Liver (tissue), 8 donors: ENCODE measurements at regions not wholly inside any gene's neighbourhood (a gene's known extent, or its start where the extent isn't known, plus 50 kb on each side); places are given as distances from the start of the nearest gene placed in this dataset.

Experiments used
- DNase-seq: peaks from one replicate; pipeline ENCODE4 v3.0.0-alpha.2; 2017; ENCODE audit warnings: low spot score
- H3K27ac ChIP-seq, 2 donors: one replicate each; pipeline ENCODE4 v1.7.0; 2013; ENCODE audit warnings: inconsistent platforms in 2 of 2, low read length in 2 of 2, control low read depth in 1 of 2, low read depth in 1 of 2, mild to moderate bottlenecking in 1 of 2
- H3K27me3 ChIP-seq, 4 donors: one replicate each; pipeline versions ENCODE4 v1.6.1 to v1.7.0; 2013; ENCODE audit warnings: low read length in 3 of 4, inconsistent platforms in 1 of 4, mild to moderate bottlenecking in 1 of 4, moderate library complexity in 1 of 4; ENCODE audit not compliant: control insufficient read depth in 4 of 4, insufficient read depth in 4 of 4
- H3K36me3 ChIP-seq, 4 donors: one replicate each; pipeline versions ENCODE4 v1.6.1 to v1.7.0; 2013; ENCODE audit warnings: low read length in 3 of 4, mild to moderate bottlenecking in 3 of 4, low read depth in 1 of 4, moderate library complexity in 1 of 4; ENCODE audit not compliant: control insufficient read depth in 4 of 4, insufficient read depth in 3 of 4
- H3K4me1 ChIP-seq, 4 donors: one replicate each; pipeline versions ENCODE4 v1.6.1 to v1.7.0; 2013; ENCODE audit warnings: low read length in 3 of 4, mild to moderate bottlenecking in 3 of 4, moderate library complexity in 1 of 4; ENCODE audit not compliant: control insufficient read depth in 4 of 4, insufficient read depth in 4 of 4
- H3K4me3 ChIP-seq, 3 donors: one replicate each; pipeline versions ENCODE4 v1.6.1 to v1.7.0; 2013; ENCODE audit warnings: low read length in 3 of 3, control low read depth in 1 of 3, low read depth in 1 of 3, mild to moderate bottlenecking in 1 of 3
- H3K9ac ChIP-seq, 2 donors: one replicate each; pipeline ENCODE4 v1.7.0; 2013; ENCODE audit warnings: low read length in 2 of 2, mild to moderate bottlenecking in 2 of 2, moderate library complexity in 2 of 2, control low read depth in 1 of 2, low read depth in 1 of 2
- H3K9me3 ChIP-seq, 4 donors: one replicate each; pipeline versions ENCODE4 v1.6.1 to v1.7.0; 2013; ENCODE audit warnings: low read length in 3 of 4; ENCODE audit not compliant: control insufficient read depth in 4 of 4
- ATF3 ChIP-seq: IDR thresholded peaks from 2 replicates; pipeline ENCODE4 v1.6.1; 2016; ENCODE audit warnings: antibody characterized with exemption
- CTCF ChIP-seq: fragments of 150-350 bp; IDR thresholded peaks from 2 replicates; pipeline ENCODE4 v1.5.1; 2017; ENCODE audit warnings: improper control_type of control experiment, low read depth, low read length; ENCODE audit not compliant: missing input control
- EGR1 ChIP-seq, 2 donors: IDR thresholded peaks; 2 replicates each; pipeline ENCODE4 v1.6.1; 2016 to 2018; ENCODE audit warnings: antibody characterized with exemption in 2 of 2, low read depth in 2 of 2
- FOXA2 ChIP-seq: IDR thresholded peaks from 2 replicates; pipeline ENCODE4 v1.6.1; 2016; ENCODE audit warnings: antibody characterized with exemption
- GABPA ChIP-seq, 2 donors: IDR thresholded peaks in 1 of 2; conservative IDR thresholded peaks in 1 of 2; 2 replicates each; pipeline ENCODE4 v1.6.1; 2016; ENCODE audit warnings: antibody characterized with exemption in 2 of 2, mild to moderate bottlenecking in 1 of 2, moderate library complexity in 1 of 2
- HNF4A ChIP-seq, 2 donors: conservative IDR thresholded peaks; 2 replicates each; pipeline ENCODE4 v1.6.1; 2016; ENCODE audit warnings: antibody characterized with exemption in 2 of 2, mild to moderate bottlenecking in 2 of 2
- HNF4G ChIP-seq: IDR thresholded peaks from 2 replicates; pipeline ENCODE4 v1.6.1; 2016; ENCODE audit warnings: antibody characterized with exemption
- NR2F2 ChIP-seq: IDR thresholded peaks from 2 replicates; pipeline ENCODE4 v1.6.1; 2016; ENCODE audit warnings: antibody characterized with exemption
- RAD21 ChIP-seq, 2 donors: IDR thresholded peaks; 2 replicates each; pipeline ENCODE4 v1.6.1; 2016; ENCODE audit warnings: antibody characterized with exemption in 2 of 2, mild to moderate bottlenecking in 2 of 2
- REST ChIP-seq: IDR thresholded peaks from 2 replicates; pipeline ENCODE4 v1.6.1; 2016; ENCODE audit warnings: antibody characterized with exemption, mild to moderate bottlenecking
- RXRA ChIP-seq, 2 donors: IDR thresholded peaks; 2 replicates each; pipeline ENCODE4 v1.6.1; 2017 to 2018; ENCODE audit warnings: antibody characterized with exemption in 2 of 2, mild to moderate bottlenecking in 1 of 2
- SP1 ChIP-seq: IDR thresholded peaks from 2 replicates; pipeline ENCODE4 v1.6.1; 2018; ENCODE audit warnings: antibody characterized with exemption, mild to moderate bottlenecking
- YY1 ChIP-seq: IDR thresholded peaks from 2 replicates; pipeline ENCODE4 v1.6.1; 2016; ENCODE audit warnings: antibody characterized with exemption, mild to moderate bottlenecking
- ZBTB33 ChIP-seq: IDR thresholded peaks from 2 replicates; pipeline ENCODE4 v1.6.1; 2016; ENCODE audit warnings: antibody characterized with exemption
- WGBS: extraction: QIAGEN DNeasy Blood & Tissue Kit; methylation state at CpG from one replicate; pipeline ENCODE4 v1.1.7; 2013; 5-methylcytosine and 5-hydroxymethylcytosine counted together
- donor health status: healthy.
- donor health status: healthy.
- donor health status: healthy.
- donor health status: healthy.
- donor health status: healthy.

- no peaks in the 10 kb centered on the region for H3K27me3 ChIP-seq
- WGBS: 89% methylated on average over 1 of the region's 1 CpG
- DNase-seq: no peak
- H3K36me3 ChIP-seq: no peaks in the 10 kb centered on the region
- no peak overlapping the region for H3K4me3 ChIP-seq
- no peak overlapping the region for H3K27ac ChIP-seq
- H3K9me3 ChIP-seq: no peaks in the 10 kb centered on the region
- H3K9ac ChIP-seq: no peak overlapping the region
- TF ChIP-seq CTCF: no peak
- no peaks in the 10 kb centered on the region for H3K4me1 ChIP-seq
Observed at GRCh38 chr12:24099576-24099975, 150.1 kb upstream of the SOX5 start.

- no peaks in the 10 kb centered on the region for H3K27me3 ChIP-seq
- H3K4me1 ChIP-seq: no peaks in the 10 kb centered on the region
- H3K36me3 ChIP-seq: no peaks in the 10 kb centered on the region
- H3K4me3 ChIP-seq: no peak overlapping the region
- 97% methylated on average over 1 of the region's 1 CpG for WGBS
- H3K9ac ChIP-seq: no peak overlapping the region
- TF ChIP-seq YY1: no peak
- no peak for TF ChIP-seq REST
- no peak for TF ChIP-seq ATF3
- TF ChIP-seq FOXA2: no peak
- no peak for TF ChIP-seq SP1
- H3K27ac ChIP-seq: no peak overlapping the region
- no peak for DNase-seq
- no peaks in the 10 kb centered on the region for H3K9me3 ChIP-seq
Observed at GRCh38 chr12:24095245-24095644, 145.8 kb upstream of the SOX5 start.

GRCh38 chr12:24089510-24089890, 140.0 kb upstream of the SOX5 start:
- Histone ChIP-seq H3K36me3 (no peaks in the 10 kb centered on the region), H3K27ac (no peak overlapping the region), H3K9ac (no peak overlapping the region), H3K4me3 (no peak overlapping the region), H3K27me3 (no peaks in the 10 kb centered on the region), H3K4me1 (peaks cover 0 to 13% (median 4%) of the 10 kb centered on the region in 4 donors), H3K9me3 (no peaks in the 10 kb centered on the region)
- no peak for TF ChIP-seq ZBTB33
- TF ChIP-seq YY1: no peak
- TF ChIP-seq CTCF: no peak
- TF ChIP-seq RXRA (IDR thresholded peaks at IDR 0.05): no peak
- no peak for TF ChIP-seq EGR1 (IDR thresholded peaks at IDR 0.05; ENCODE audit: low read depth in 2 of 2)
- no peak for TF ChIP-seq REST
- no peak for TF ChIP-seq NR2F2
- TF ChIP-seq ATF3: no peak
- no peak for TF ChIP-seq HNF4A (conservative IDR thresholded peaks at IDR 0.05)
- TF ChIP-seq RAD21 (IDR thresholded peaks at IDR 0.05): no peak
- no peak for TF ChIP-seq GABPA (IDR thresholded peaks at IDR 0.05 in 1 of 2, conservative IDR thresholded peaks at IDR 0.05 in 1 of 2)
- TF ChIP-seq HNF4G: no peak
- WGBS: 93% methylated on average over 2 of the region's 2 CpGs
- no peak for DNase-seq
